Stimulated activated CD8-positive, alpha-beta memory T cell treated with anti-CD3 and anti-CD28 coated beads, Interleukin-12 subunit alpha, Interleukin-12 subunit beta, amount 100 ng/mL, for 24 hours (primary cell): ENCODE measurements at regions not wholly inside any gene's neighbourhood (a gene's known extent, or its start where the extent isn't known, plus 50 kb on each side); places are given as distances from the start of the nearest gene placed in this dataset.
"Not testable (repeated sequence)": the region's sequence is repeated elsewhere in the genome, so short reads cannot be mapped to it uniquely, and the experiment has no call there.

Experiments used
- DNase-seq: peaks from one replicate; pipeline ENCODE4 v3.0.0-alpha.2; 2020; ENCODE audit errors: extremely low read depth

- no peak for DNase-seq
Measured at GRCh38 chr10:65778753-65779152, 1147.1 kb upstream of the LRRTM3 start.

GRCh38 chr10:65779985-65780384, 1145.9 kb upstream of the LRRTM3 start:
- DNase-seq: no peak

- DNase-seq: no peak
Measured at GRCh38 chr10:65786279-65786678, 1139.6 kb upstream of the LRRTM3 start.

- DNase-seq: no peak
Measured at GRCh38 chr10:65787571-65787970, 1138.3 kb upstream of the LRRTM3 start.

- no peak for DNase-seq
Measured at GRCh38 chr10:65788271-65788670, 1137.6 kb upstream of the LRRTM3 start.

- no peak for DNase-seq
Measured at GRCh38 chr10:65791979-65792378, 1133.9 kb upstream of the LRRTM3 start.

GRCh38 chr10:65793738-65794425, 1132.0 kb upstream of the LRRTM3 start:
- DNase-seq: no peak

GRCh38 chr10:65794861-65795260, 1131.0 kb upstream of the LRRTM3 start:
- DNase-seq: not testable (repeated sequence)

- no peak for DNase-seq
Measured at GRCh38 chr10:65796472-65796871, 1129.4 kb upstream of the LRRTM3 start.

GRCh38 chr10:65798133-65798532, 1127.7 kb upstream of the LRRTM3 start:
- no peak for DNase-seq

GRCh38 chr10:65802391-65802790, 1123.4 kb upstream of the LRRTM3 start:
- DNase-seq: no peak

- no peak for DNase-seq
Measured at GRCh38 chr10:65805511-65805910, 1120.3 kb upstream of the LRRTM3 start.

GRCh38 chr10:65805993-65806392, 1119.8 kb upstream of the LRRTM3 start:
- DNase-seq: no peak

GRCh38 chr10:65808687-65809333, 1117.0 kb upstream of the LRRTM3 start:
- no peak for DNase-seq

GRCh38 chr10:65811931-65812525, 1113.8 kb upstream of the LRRTM3 start:
- DNase-seq: no peak

GRCh38 chr10:65816536-65816935, 1109.3 kb upstream of the LRRTM3 start:
- DNase-seq: no peak

- no peak for DNase-seq
Measured at GRCh38 chr10:65818990-65819389, 1106.8 kb upstream of the LRRTM3 start.

GRCh38 chr10:65827359-65827758, 1098.5 kb upstream of the LRRTM3 start:
- DNase-seq: no peak

- DNase-seq: no peak
Measured at GRCh38 chr10:65838811-65839210, 1087.0 kb upstream of the LRRTM3 start.

GRCh38 chr10:65843203-65843602, 1082.6 kb upstream of the LRRTM3 start:
- DNase-seq: no peak

GRCh38 chr10:65845916-65846315, 1079.9 kb upstream of the LRRTM3 start:
- no peak for DNase-seq

- DNase-seq: no peak
Measured at GRCh38 chr10:65846541-65846940, 1079.3 kb upstream of the LRRTM3 start.

GRCh38 chr10:65846949-65847348, 1078.9 kb upstream of the LRRTM3 start:
- DNase-seq: no peak
